Loucy (cell line): ENCODE measurements at regions not wholly inside any gene's neighbourhood (a gene's known extent, or its start where the extent isn't known, plus 50 kb on each side); places are given as distances from the start of the nearest gene placed in this dataset.

Experiments used
- H2AFZ ChIP-seq: fragments of 200-600 bp; sonication (generic); 2 replicates; pipeline ENCODE4 v1.6.0; 2016; ENCODE audit warnings: antibody characterized with exemption, mild to moderate bottlenecking, low read length, moderate library complexity
- H3F3A ChIP-seq: fragments of 200-600 bp; 2 replicates; pipeline ENCODE4 v1.6.0; 2016; ENCODE audit warnings: antibody characterized with exemption, low read depth, mild to moderate bottlenecking
- H3K27me3 ChIP-seq: fragments of 200-600 bp; sonication (generic); 2 replicates; pipeline ENCODE4 v1.6.1; 2014; ENCODE audit warnings: low read length, mild to moderate bottlenecking; ENCODE audit not compliant: insufficient read depth, poor library complexity, severe bottlenecking
- H3K36me3 ChIP-seq: fragments of 200-600 bp; sonication (generic); 2 replicates; pipeline ENCODE4 v1.6.1; 2016; ENCODE audit warnings: low read length; ENCODE audit not compliant: insufficient read depth
- H3K4me1 ChIP-seq: fragments of 200-600 bp; sonication (generic); 2 replicates; pipeline ENCODE4 v1.5.1; 2014; ENCODE audit warnings: low read length, mild to moderate bottlenecking; ENCODE audit not compliant: insufficient read depth, poor library complexity, severe bottlenecking
- H3K4me2 ChIP-seq: fragments of 200-600 bp; sonication (generic); 2 replicates; pipeline ENCODE4 v1.6.0; 2014; ENCODE audit warnings: antibody characterized with exemption, low read length, low read depth, mild to moderate bottlenecking; ENCODE audit not compliant: poor library complexity, severe bottlenecking
- H3K4me3 ChIP-seq: fragments of 200-600 bp; sonication (generic); 2 replicates; pipeline ENCODE4 v1.5.1; 2014; ENCODE audit warnings: low read length, mild to moderate bottlenecking, mixed read lengths; ENCODE audit not compliant: poor library complexity, severe bottlenecking
- H3K79me2 ChIP-seq: fragments of 200-600 bp; sonication (generic); 2 replicates; pipeline ENCODE4 v1.6.1; 2014; ENCODE audit warnings: low read length; ENCODE audit not compliant: insufficient read depth
- H3K9ac ChIP-seq: fragments of 200-600 bp; sonication (generic); 2 replicates; pipeline ENCODE4 v1.6.0; 2014; ENCODE audit warnings: mild to moderate bottlenecking, low read depth, low read length, moderate library complexity; ENCODE audit not compliant: poor library complexity, severe bottlenecking
- H3K9me2 ChIP-seq: fragments of 200-600 bp; sonication (generic); replicated peaks from 2 replicates; pipeline ENCODE4 v1.6.1; 2016; ENCODE audit warnings: low read depth, low read length, mixed read lengths
- H3K9me3 ChIP-seq: fragments of 200-600 bp; sonication (generic); 2 replicates; pipeline ENCODE4 v1.6.1; 2014; ENCODE audit warnings: mild to moderate bottlenecking, antibody characterized with exemption, low read length, low read depth; ENCODE audit not compliant: insufficient read depth
- H4K20me1 ChIP-seq: fragments of 200-600 bp; sonication (generic); 2 replicates; pipeline ENCODE4 v1.6.0; 2014; ENCODE audit warnings: antibody characterized with exemption, low read length, mild to moderate bottlenecking; ENCODE audit not compliant: insufficient read depth, poor library complexity, severe bottlenecking
- EZH2phosphoT487 ChIP-seq: fragments of 200-600 bp; IDR thresholded peaks from 2 replicates; pipeline ENCODE4 v1.6.1; 2018; ENCODE audit warnings: antibody characterized with exemption, mild to moderate bottlenecking, moderate library complexity, borderline replicate concordance
- TF ChIP-seq, protein P1 (sequence below): fragments of 200-600 bp; sonication (generic); conservative IDR thresholded peaks from 2 replicates; pipeline ENCODE4 v1.5.1; 2014; ENCODE audit warnings: mild to moderate bottlenecking, antibody characterized with exemption, low read length

DNA sequence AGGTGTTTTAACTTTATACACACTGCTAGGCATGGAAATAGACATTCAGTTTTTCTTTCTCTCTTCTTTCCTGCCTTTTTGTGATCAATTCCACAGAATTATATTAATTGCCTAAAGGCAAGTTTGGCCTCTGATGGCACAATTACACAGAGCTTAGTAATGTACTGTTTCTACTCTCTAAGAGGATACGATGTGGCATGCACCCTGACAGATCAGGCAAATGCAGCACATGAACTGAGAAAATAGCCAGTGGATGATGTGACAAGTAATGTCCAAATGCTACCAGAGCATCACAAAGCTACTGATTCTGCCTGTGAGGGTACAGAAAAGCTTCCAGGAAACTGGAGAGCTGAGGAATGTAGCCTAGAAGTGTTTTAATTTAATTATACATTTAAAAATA lies 233.8 kb upstream of the PRR20A start:
- Histone ChIP-seq H3K27me3 (no peaks in the 10 kb centered on the region), H3K9me2 (no peaks in the 10 kb centered on the region), H3K9me3 (no peaks in the 10 kb centered on the region), H2AFZ (no peak overlapping the region), H3K4me1 (no peaks in the 10 kb centered on the region), H3K9ac (no peak overlapping the region), H3K36me3 (no peaks in the 10 kb centered on the region), H3F3A (no peaks in the 10 kb centered on the region), H3K79me2 (no peaks in the 10 kb centered on the region), H3K4me2 (no peak overlapping the region), H4K20me1 (no peaks in the 10 kb centered on the region), H3K4me3 (no peak overlapping the region)
- TF ChIP-seq EZH2phosphoT487: no peak
- TF ChIP-seq, protein P1, sequence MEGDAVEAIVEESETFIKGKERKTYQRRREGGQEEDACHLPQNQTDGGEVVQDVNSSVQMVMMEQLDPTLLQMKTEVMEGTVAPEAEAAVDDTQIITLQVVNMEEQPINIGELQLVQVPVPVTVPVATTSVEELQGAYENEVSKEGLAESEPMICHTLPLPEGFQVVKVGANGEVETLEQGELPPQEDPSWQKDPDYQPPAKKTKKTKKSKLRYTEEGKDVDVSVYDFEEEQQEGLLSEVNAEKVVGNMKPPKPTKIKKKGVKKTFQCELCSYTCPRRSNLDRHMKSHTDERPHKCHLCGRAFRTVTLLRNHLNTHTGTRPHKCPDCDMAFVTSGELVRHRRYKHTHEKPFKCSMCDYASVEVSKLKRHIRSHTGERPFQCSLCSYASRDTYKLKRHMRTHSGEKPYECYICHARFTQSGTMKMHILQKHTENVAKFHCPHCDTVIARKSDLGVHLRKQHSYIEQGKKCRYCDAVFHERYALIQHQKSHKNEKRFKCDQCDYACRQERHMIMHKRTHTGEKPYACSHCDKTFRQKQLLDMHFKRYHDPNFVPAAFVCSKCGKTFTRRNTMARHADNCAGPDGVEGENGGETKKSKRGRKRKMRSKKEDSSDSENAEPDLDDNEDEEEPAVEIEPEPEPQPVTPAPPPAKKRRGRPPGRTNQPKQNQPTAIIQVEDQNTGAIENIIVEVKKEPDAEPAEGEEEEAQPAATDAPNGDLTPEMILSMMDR: no peak

DNA sequence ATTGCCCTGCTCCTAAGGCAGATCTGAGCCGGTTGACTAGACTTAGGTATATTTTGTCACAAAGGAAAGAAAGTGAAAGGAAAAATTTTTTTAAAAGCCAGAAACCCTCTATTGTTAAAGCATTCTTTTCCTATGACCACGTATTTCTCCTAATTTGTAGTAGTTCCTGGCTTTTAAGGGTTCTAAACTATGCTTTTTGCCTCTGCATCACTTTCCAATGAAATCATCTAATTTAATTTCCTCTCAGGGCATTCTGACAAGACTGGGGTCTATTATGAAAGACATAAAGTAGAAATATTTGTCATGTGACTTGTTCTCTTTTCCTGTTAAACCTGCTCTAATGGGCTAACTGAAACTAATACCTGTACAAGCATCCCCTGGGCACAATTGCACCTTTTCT lies 233.0 kb upstream of the PRR20A start:
- H3K4me2 ChIP-seq: no peak overlapping the region

DNA sequence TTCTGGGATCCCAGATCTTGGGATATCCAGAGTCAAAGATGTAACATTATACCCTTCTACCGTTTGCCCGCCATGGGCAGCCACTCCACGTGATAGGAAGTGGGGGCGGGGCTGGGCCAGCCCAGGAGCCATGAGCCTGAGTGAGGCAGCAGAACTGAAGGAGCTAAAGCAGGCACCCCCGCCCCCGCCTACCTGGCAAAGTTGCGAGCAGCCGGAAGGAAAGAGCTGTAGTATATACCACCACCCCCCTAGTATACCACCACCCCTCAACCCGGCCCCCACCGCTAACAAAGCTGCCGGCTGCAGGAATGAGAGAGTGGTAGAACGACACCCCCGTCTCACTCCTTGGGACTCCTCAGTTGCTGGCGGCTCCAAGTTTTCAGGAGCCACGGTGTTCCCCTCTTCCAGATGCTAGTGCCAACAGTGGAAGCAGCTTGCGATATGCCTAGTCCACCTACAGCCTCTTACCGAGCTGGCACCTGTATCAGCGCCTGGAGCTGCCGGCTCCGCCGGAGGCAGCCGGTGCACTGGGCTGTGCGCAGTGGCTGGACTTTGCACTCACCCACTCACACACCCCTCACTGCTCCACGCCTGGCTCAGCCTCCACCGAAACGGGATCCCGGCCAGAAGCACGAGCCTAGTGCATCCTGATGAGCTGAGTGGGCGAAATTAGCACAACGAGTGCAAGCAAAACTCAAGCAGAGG lies 230.7 kb upstream of the PRR20A start:
- Histone ChIP-seq H2AFZ (no peak overlapping the region), H3K27me3 (no peaks in the 10 kb centered on the region), H3K79me2 (no peaks in the 10 kb centered on the region), H4K20me1 (no peaks in the 10 kb centered on the region), H3K4me1 (no peaks in the 10 kb centered on the region), H3K4me2 (no peak overlapping the region), H3K36me3 (no peaks in the 10 kb centered on the region), H3K9me3 (no peaks in the 10 kb centered on the region), H3K4me3 (no peak overlapping the region), H3K9ac (no peak overlapping the region), H3K9me2 (no peaks in the 10 kb centered on the region), H3F3A (no peaks in the 10 kb centered on the region)
- TF ChIP-seq, protein P1: no peak
- no peak for TF ChIP-seq EZH2phosphoT487

More for the DNA sequence above, 233.0 kb upstream of the PRR20A start:
- Histone ChIP-seq H3K36me3 (no peaks in the 10 kb centered on the region), H3K9me3 (no peaks in the 10 kb centered on the region), H3K79me2 (no peaks in the 10 kb centered on the region), H4K20me1 (no peaks in the 10 kb centered on the region), H2AFZ (no peak overlapping the region), H3K9me2 (no peaks in the 10 kb centered on the region), H3F3A (no peaks in the 10 kb centered on the region), H3K4me3 (no peak overlapping the region), H3K9ac (no peak overlapping the region), H3K4me1 (no peaks in the 10 kb centered on the region), H3K27me3 (no peaks in the 10 kb centered on the region)
- no peak for TF ChIP-seq EZH2phosphoT487
- TF ChIP-seq, protein P1: no peak
